GM18519 (cell line): ENCODE measurements at regions not wholly inside any gene's neighbourhood (a gene's known extent, or its start where the extent isn't known, plus 50 kb on each side); places are given as distances from the start of the nearest gene placed in this dataset.

ENCODE experiments used
- ATAC-seq: cut with Tn5 transposase; IDR thresholded peaks from one replicate; pipeline ENCODE4 v1.9.1; 2021; ENCODE audit warnings: mild to moderate bottlenecking, moderate library complexity; ENCODE audit not compliant: unreplicated experiment, low FRiP score

DNA sequence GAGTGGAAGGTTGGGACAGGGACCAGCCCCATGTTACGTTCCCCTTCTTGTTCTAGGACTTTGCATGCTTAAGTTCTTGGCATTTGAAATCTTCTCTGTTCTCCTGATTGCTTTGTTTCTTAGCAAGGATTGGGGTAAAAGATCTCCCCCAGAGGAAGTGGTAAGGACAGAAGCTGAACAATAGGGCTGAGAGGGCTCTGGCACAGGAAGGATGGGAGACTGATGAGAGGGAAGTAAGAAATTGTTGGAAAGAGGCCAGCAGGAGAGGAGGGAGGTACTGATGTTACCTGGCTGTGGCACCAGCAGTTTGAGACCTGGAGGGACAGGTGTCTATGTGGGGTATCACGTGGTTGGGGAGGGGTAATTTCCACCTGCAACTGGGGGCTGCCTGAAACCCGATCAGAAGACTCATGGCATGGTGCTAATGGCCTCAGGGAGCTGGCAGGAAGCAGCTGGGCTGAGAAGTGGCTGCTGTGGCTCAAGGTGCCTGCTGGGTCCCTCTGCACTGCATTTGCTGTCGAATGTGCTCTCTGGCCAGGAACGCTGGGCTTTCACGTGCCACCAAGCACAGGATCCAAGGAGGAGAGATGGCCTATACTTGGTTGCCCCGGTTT is 108.4 kb downstream of the LSM3 start:
- ATAC-seq = no peak

DNA sequence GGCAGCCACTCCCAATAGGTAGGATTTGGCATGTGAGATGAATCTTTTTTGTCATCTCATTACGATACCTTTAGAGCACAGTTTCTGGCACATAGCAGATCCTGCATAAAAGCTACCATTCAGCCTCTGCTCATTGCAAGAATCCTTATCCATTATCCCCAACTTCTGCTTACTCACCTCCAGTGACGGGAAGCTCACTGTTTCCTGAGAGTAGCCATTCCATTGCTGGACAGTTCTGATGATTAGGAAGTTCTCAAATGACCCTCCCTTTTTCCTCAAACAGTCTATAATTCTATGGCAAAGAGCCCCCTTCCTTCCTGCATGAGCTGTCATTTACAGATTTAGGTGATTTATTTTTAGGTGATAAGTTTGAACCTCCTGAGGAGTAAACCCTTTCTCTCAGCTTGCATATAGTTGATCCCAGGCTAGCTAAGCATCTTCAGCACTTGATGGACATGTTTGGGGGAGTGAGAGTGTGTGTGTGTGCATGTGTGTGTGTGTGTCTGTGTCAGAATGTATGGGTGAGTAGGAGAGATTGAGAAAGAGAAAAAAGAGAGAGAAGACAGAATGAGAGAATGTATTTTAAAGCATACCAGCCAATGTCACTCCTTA is 109.7 kb downstream of the LSM3 start:
- ATAC-seq = no peak

DNA sequence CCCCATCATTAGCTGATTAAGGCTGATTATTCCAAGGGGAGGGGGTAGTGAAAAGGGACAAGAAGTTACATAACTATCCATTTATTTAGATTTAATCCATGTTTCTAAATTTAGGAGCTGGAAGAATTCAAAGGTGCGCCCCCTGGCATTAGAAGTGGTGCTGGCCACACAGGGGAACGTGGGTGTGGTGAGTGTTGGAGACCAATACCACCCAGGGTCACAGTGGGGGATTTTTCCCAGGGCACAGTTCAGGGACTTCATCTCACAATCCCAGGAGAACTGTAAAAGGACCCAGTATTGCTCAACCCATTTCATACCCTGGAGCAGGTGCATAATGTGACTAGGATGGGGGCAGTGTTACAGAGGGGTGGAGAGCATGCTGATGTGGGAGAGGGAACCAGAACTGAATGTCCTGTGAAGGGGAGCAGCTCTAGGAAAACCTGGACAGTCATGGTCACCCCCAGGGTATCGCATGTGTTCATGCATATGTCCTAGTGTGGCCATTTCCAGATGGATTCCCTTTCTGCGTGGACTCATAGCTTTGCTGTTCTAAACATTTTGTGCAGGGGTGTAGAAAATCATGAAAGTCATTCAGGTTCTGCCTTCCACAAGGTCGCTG is 110.3 kb downstream of the LSM3 start:
- ATAC-seq = no peak

DNA sequence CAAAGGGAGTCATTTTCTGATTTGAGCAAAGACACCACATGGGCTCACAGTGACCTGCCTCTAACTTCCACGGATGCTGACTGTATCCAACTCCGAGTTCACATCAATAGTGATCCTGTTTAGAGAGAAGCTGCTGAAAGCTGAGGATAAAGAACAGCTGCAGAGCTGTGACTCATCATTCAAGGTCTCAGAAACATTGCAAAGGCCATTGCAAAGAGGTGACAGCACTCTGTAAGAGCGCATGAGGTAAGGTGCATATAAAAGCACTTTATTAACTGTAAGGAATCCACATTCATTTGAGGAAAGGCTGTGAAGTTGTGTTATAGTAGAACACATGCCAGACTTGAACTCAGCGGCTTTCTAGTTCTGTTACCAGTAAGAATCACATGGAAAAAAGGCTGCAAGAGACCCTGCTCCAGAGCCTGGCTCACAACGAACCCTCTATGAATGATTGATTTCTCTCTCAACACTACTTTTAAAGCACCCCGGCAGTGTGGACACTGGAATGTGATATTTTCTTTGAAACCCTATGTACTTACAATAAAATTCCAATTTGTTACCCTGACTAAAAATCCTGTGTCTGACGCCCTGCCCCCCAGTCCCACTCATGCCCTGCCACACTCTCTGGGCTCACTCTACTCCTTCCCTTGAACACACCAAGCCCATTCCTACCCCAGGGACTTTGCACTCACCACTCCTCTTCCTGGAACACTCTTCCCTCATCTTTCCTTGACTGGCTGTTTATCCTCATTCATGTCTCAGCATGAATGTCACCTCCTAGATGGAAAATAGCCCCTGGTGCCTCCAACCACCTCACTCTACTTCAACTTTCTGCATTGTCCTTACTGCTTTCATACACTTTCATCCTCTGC is 111.2 kb downstream of the LSM3 start:
- no peak for ATAC-seq

DNA sequence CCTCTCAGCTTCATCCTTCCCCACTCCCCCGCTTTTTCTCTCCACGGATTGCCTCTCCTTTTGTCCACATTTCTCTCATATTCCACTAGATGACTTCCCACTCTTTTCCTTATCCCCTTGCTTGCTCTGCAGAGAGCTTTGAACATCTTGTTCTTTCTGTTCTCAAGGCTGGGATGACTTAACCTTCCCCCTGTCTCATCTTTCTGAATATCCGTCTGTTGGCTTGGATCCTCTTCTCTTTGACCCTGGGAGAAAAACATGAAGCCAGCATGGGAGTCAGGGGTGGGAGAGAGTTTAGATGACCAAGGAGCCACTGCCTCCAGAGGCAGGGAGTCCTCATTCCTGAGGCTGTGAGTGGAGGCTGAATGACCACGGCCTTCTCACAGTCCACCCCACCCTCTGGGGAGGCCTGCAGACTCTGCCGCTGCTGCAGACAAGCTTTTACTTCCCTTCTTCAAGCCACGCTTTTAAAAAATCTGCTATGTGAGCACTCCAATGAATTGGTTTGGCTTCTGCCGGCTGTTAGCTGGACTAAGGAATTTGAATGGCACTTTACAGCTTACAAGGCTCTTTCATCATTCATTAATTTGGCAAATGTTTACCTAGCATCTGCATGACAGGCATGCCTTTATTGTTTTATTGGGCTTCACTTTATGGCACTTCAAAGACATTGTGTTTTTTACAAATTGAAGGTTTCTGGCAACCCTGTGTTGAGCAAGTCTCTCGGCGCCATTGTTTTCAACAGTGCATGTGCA is 111.6 kb upstream of the SLC6A6 start:
- no peak for ATAC-seq

DNA sequence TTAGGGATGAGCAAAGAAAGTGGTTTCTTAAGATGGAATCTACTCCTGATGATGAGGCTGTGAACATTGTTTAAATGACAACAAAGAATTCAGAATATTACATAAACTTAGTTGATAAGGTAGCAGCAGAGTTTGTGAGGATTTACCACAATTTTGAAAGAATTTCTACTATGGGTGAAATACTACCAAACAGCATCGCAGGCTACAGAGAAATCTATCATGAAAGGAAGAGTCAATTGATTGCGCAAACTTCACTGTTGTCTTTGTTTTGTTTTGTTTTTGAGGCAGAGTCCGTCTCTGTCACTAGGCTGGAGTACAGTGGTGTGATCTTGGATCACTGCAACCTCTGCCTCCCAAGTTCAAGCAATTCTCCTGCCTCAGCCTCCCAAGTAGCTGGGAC is 107.4 kb upstream of the SLC6A6 start:
- no peak for ATAC-seq

DNA sequence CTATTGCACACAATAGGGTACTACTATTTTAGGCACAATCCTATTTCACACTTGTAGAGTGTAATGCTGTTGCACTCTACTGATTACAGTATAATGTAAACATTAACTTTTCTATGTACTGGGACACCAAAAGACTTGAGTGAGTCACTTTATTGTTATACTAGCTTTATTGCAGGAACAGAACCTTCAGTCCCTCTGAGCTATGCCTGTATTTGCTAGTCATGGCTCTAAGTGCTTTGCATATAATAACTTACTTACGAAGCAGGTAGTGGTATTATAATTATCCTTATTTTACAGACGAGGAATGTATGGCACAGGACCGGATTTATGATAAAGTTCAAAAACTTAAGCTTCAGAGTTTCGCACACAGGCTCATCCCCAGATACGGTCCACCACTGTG is 106.6 kb upstream of the SLC6A6 start:
- no peak for ATAC-seq

DNA sequence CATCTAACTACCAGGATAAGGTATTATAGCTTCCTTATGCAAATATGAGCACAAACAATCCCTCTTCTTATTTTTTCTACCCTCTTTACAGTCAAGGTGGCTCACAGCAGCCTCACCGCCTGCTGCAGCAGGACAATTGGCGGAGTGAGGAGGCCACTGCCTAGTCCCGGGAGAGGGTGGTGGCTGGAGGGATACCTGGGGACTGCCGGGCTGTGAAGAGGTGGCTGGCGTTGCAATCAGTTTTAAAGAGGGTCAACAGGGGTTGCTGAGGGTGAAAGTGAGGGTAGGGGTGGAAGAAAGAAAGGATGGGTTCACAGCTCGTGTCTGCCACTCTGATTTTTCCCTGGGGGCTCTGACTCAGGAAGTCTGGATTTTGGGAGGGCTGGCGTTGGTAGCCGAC is 105.1 kb upstream of the SLC6A6 start:
- no peak for ATAC-seq

DNA sequence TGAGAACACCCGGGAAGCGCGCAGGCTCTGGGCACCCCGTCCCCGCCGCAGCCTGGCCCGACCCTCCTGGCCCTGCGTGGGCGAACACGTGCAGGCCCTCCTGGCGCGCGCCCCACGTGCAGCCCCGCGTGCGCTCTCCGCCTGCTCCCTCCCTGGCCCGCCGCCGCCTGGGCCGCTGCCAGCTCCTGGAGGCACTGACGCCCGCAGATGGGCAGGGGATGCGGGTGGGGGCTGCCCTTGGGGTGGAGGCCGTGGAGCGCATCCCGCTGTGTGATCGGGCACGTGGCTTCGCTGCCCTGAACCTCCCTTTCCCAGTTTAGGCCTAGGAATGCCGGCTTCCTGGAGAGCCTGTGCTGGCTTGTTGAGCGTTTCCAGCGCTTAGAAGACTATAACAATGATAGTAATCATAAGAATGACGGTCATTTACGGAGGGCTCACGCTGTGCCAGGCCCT is 104.6 kb upstream of the SLC6A6 start:
- ATAC-seq = no peak

DNA sequence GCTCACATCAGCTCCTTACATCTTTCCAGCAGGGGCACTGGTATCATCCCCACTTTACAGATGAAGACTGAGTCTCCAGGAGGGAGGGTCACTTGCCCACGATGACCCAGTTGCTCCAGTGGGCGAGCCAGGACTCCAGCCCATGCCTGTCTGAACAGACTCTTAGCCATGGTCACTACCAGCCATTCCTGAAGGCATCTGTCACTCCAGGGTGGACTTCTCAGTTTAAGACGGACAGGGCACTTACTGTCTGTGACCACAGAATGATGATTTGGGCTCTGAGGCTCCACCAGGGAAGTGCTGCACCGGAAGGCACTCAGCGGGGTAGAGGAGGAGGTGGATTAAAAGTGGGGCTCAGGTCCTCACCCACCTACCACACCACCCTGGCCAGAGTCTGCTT is 104.0 kb upstream of the SLC6A6 start:
- ATAC-seq = no peak

DNA sequence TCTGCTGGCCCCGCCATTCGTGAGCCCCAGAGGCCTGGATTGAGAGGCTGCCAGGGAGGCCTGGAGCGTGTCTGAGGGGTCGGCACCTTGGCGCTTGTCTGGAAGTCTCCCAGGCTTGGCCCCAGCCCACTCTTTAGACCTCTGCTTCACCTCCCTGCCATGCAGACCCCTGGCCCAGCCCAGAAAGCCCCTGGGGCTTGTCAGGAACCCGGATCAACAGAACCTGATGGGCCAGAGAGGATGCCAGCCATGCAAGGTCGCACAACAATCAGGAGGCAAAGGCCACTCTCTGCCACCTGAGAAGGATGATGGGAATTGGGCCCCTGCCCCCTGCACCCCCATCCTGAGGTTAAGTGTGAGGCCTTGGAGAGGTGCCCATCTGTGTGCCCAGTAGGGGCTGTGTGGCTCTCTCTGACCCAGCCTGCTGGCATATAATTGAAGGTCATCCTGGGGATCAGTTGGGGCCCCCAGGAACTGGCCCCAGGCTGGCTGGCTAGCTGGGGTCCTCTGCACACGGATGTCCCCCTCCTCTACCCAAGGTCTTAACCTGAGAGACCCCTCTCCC is 103.3 kb upstream of the SLC6A6 start:
- no peak for ATAC-seq

DNA sequence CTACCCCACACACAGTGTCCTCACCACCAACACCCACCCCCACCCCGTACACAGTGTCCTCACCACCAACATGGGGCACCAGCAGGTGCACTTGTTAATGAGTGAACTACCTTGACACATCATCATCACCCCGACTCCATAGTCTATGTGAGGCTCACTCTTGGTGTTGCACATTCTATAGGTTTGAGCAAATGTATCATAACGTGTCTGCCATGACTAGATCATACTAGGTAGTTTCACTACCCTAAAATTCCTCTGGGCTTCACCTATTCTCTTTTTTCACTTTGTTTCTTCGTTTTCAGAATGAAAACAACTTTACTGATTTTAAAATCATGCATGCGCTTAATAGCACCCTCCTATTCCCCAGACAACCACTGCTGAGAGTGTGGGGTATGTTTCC is 102.6 kb upstream of the SLC6A6 start:
- peak; percentile 85 for ATAC-seq

DNA sequence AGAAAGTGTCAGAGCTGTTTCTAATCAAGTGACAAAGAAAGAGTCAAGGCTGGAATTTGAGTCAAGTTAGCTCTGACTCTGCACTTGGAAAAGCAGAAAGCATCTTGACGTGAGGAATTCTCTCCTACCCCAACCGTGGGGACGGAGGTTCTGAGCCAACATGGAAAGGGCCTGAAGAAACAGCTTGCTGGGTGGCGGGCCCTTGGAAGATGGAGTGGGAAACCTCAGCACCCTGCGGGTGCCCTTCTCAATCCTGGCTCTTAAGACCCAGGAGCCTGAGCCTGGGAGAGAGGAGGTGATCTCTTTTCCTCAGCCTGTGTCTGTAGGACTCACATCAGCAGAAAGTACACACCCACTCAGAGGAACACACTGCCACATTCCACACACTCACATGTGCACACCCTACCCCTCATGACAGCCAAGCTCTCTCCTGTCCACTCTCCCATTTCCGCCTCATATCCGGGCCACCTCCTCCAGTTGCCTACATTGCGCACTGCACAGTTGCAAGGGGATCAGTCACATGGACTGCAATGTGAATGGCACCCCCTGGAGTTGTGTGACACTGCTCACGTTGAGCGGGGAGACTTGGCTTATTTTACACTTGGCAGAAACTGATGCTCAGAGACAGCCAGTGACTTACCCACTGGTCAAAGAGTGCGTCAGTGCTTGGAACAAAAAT is 101.5 kb upstream of the SLC6A6 start:
- ATAC-seq = no peak

DNA sequence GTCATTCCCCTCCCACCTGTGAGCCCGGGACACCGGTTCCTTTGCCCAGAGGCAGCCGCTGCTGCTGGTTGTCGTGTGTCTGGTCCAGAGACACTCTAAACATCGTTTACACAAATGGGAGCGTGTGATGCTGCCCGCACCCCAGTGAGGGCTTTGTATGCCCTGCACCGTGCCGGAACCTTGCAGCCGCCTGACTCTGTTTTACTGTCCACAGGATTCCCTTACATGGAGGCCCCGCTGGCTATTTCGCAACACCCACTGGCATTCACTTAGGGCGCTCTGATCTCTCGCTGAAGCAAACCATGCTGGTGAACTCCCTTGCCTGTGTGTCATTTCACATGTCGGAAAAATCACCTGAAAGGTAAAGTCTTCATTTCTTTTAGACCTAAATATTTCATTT is 100.8 kb upstream of the SLC6A6 start:
- ATAC-seq = no peak

DNA sequence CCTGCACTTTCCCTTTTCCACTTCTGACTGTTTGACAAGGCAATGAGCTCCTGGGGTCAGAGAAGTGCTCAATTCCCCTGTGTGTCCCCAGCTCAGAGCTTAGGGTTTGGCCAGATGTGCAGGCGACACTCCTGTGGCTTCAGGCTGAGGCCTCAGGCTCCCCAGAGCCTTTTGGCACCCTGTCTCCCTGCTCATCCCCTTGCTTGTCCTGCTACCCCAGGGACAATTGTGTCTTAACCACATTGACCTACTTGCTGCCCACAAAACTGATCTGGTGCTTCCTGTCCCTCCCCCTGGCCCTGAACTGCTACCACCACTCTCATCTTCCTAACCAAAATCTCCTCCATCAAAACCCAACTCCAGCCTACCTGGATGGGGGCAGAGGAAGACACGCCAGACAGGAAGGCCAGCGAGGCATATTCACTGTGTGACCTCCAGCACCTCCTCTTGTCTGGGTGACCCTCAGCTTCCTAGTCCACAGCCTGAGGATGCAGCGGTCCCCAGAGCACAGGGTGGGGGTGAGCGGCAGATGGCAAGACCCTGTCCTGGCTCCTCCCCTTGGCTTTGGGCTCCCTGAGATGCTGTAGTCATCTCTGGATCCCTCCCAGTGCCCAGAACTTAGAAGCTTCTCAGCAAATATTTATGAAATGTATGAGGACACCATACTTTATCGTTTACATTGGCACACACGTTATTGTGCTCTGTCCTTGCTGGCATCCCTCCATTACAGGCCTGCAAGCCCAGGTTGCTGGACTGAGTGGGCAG is 98.9 kb upstream of the SLC6A6 start:
- no peak for ATAC-seq

DNA sequence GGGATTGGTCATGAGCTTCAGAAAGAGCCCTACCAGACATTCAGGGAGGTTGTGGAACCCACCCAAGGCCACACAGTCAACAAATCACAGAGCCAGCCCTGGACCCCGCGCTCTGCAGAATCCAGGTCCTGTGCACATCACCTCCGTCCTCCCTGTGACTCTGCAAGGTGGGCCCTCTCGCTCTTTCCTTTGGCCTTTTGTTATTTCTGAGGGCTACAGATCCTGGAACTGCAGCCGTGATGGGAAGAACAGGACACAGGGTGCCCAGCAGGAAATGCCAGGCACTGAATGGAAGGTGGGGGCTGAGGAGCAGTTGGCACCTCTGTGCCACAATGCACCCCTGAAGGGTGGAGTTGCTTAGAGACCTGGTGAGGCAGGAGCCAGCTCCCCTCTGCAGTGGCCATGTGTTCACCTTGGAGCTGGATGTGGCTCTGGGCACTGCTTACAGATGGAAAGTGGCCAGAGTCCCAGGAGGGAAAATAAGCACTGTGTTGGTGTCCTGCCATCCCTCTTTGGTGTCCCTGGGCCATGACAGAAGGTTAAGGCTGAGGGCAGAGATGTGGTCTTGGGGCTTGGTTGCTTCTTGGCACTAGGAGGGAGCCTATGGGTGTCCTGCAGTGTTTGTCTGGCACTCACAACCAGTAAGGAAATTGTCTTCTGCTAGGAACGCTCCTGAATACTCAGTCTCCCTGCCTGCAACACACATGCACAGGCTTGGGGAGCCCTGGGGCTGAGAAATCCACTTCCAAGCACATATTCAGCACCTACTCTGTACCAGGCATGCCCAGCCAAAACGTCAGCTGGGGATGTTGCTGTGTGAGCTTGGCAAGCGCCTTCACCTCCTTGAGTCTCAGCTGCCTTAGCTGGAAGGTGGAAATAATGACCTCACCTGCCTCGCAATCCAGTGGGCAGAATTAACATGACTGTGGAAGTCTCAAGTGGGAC is 98.0 kb upstream of the SLC6A6 start:
- no peak for ATAC-seq

DNA sequence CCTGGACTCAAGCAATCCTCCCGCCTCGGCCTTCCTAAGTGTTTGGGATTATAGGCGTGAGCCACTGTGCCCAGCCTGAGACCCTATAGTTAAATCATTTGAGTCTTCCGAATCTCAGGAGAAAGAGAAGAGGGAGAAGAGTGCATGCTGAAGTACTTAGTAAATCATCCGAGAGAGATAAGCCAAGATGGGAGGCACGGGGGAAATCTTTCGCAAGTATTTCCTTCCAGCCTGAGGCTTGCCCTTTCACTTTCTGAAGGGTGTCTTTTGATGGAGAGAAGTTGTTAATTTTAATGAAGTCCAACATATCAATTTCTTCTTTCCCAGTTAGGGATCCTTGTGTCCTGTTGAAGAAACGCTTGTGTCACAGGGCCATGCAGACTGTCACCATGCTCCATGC is 97.1 kb upstream of the SLC6A6 start:
- no peak for ATAC-seq

DNA sequence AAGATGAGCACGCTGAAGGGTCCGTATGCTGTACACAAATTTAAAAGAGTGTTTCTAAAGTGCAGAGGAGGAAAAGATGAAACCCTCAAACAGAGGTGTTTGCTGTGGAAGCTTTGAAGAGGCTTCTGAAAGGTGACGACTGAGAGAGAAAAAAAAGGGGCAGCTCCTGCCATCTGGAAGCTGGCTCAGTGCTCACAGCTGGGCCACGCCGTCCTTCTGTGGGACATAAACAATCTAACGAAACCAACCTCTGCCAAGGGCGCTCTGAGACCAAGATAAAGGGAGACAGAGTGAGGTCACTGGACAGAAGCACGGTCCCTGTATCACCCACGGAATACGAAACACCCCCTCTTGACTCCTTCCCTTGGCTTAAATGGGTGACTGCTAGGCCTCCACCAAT is 96.3 kb upstream of the SLC6A6 start:
- ATAC-seq = no peak
